ENCODE measurements at regions not wholly inside any gene's neighbourhood (a gene's known extent, or its start where the extent isn't known, plus 50 kb on each side); places are given as distances from the start of the nearest gene placed in this dataset.

GRCh38 chr9:24708814-24709213 is 163.1 kb upstream of the IZUMO3 start:
- no peak for TF ChIP-seq POLR2A (IDR thresholded peaks at IDR 0.05; ENCODE audit: low read length)
- no peak for TF ChIP-seq GATA1 (IDR thresholded peaks at IDR 0.05; ENCODE audit: low read depth, low read length)
